NT2/D1 (cell line): ENCODE measurements at regions not wholly inside any gene's neighbourhood (a gene's known extent, or its start where the extent isn't known, plus 50 kb on each side); places are given as distances from the start of the nearest gene placed in this dataset.

Experiments
- SUZ12 ChIP-seq: IDR thresholded peaks from 2 replicates; pipeline ENCODE4 v1.6.1; 2011; ENCODE audit not compliant: insufficient read length, insufficient read depth; ENCODE audit errors: extremely low read depth
- ZNF274 ChIP-seq: IDR thresholded peaks from 2 replicates; pipeline ENCODE4 v1.6.1; 2011; ENCODE audit warnings: mild to moderate bottlenecking, low read depth, low read length

- TF ChIP-seq SUZ12 (no peak), ZNF274 (no peak)
Observed at GRCh38 chr3:27628026-27628750, 93.9 kb downstream of the EOMES start.
